C4-2B (cell line): ENCODE measurements at regions not wholly inside any gene's neighbourhood (a gene's known extent, or its start where the extent isn't known, plus 50 kb on each side); places are given as distances from the start of the nearest gene placed in this dataset.

Experiments
- ZFX ChIP-seq: fragments of 450-650 bp; IDR thresholded peaks from 2 replicates; pipeline ENCODE4 v1.6.1; 2017
- TF ChIP-seq, protein P1 (sequence below): fragments of 450-650 bp; conservative IDR thresholded peaks from 2 replicates; pipeline ENCODE4 v1.5.1; 2017; ENCODE audit warnings: mild to moderate bottlenecking

DNA sequence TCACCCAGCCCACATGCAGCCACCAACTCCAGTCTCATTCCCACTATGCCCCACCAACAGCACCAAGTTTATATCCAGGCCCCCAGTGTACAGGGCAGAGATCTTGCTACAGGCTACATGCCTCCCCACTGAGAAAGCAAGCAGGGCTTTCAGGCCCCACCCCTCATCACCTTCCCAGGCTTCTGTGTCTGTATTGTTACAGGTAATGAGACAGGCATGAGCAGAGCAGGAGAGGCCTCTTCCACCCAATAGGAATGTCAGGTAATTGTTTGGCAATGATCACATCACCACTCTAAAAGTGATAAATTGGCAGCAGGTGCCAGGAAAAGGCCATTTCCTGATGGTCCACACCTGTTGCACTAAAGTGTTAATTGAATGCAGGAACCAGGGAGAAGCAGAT lies 102.5 kb downstream of the ZNF518B start:
- TF ChIP-seq, protein P1, sequence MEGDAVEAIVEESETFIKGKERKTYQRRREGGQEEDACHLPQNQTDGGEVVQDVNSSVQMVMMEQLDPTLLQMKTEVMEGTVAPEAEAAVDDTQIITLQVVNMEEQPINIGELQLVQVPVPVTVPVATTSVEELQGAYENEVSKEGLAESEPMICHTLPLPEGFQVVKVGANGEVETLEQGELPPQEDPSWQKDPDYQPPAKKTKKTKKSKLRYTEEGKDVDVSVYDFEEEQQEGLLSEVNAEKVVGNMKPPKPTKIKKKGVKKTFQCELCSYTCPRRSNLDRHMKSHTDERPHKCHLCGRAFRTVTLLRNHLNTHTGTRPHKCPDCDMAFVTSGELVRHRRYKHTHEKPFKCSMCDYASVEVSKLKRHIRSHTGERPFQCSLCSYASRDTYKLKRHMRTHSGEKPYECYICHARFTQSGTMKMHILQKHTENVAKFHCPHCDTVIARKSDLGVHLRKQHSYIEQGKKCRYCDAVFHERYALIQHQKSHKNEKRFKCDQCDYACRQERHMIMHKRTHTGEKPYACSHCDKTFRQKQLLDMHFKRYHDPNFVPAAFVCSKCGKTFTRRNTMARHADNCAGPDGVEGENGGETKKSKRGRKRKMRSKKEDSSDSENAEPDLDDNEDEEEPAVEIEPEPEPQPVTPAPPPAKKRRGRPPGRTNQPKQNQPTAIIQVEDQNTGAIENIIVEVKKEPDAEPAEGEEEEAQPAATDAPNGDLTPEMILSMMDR, result no peak
- TF ChIP-seq ZFX, result no peak
